HG03135 (cell line): ENCODE measurements at regions not wholly inside any gene's neighbourhood (a gene's known extent, or its start where the extent isn't known, plus 50 kb on each side); places are given as distances from the start of the nearest gene placed in this dataset.
A peak's percentile ranks its signal among the peaks of the same experiment; 100 is the strongest.
"Not testable (repeated sequence)": the region's sequence is repeated elsewhere in the genome, so short reads cannot be mapped to it uniquely, and the experiment has no call there.

Experiments
- ATAC-seq: cut with Tn5 transposase; IDR thresholded peaks from one replicate; pipeline ENCODE4 v1.9.1; 2021; ENCODE audit warnings: mild to moderate bottlenecking, moderate library complexity; ENCODE audit not compliant: unreplicated experiment

- ATAC-seq: peak; percentile 85
Measured at GRCh38 chr12:85424581-85425348, 144.7 kb downstream of the ALX1 start.

- ATAC-seq: no peak
Measured at GRCh38 chr12:85425349-85425612, 145.3 kb downstream of the ALX1 start.

- ATAC-seq: no peak
Measured at GRCh38 chr12:85425926-85426325, 145.9 kb downstream of the ALX1 start.

GRCh38 chr12:85433148-85433547, 153.1 kb downstream of the ALX1 start:
- ATAC-seq: not testable (repeated sequence)

GRCh38 chr12:85440271-85440670, 160.3 kb downstream of the ALX1 start:
- no peak for ATAC-seq

GRCh38 chr12:85441025-85441424, 161.0 kb downstream of the ALX1 start:
- ATAC-seq: no peak

GRCh38 chr12:85441741-85442140, 161.7 kb downstream of the ALX1 start:
- ATAC-seq: no peak

- no peak for ATAC-seq
Measured at GRCh38 chr12:85445060-85445938, 165.3 kb downstream of the ALX1 start.

GRCh38 chr12:85448031-85448430, 168.0 kb downstream of the ALX1 start:
- ATAC-seq: no peak

- ATAC-seq: no peak
Measured at GRCh38 chr12:85448548-85449139, 168.6 kb downstream of the ALX1 start.

- ATAC-seq: no peak
Measured at GRCh38 chr12:85457016-85457415, 177.0 kb downstream of the ALX1 start.

GRCh38 chr12:85461127-85461526, 181.1 kb downstream of the ALX1 start:
- no peak for ATAC-seq

- no peak for ATAC-seq
Measured at GRCh38 chr12:85462888-85463287, 182.9 kb downstream of the ALX1 start.

- no peak for ATAC-seq
Measured at GRCh38 chr12:85466890-85467289, 186.9 kb downstream of the ALX1 start.

GRCh38 chr12:85468356-85469157, 188.5 kb downstream of the ALX1 start:
- ATAC-seq: peak; percentile 95

GRCh38 chr12:85469158-85470086, 189.4 kb downstream of the ALX1 start:
- not testable (repeated sequence) for ATAC-seq

GRCh38 chr12:85475277-85475676, 195.3 kb downstream of the ALX1 start:
- not testable (repeated sequence) for ATAC-seq

GRCh38 chr12:85476756-85477155, 196.7 kb downstream of the ALX1 start:
- ATAC-seq: no peak

- no peak for ATAC-seq
Measured at GRCh38 chr12:85484387-85484786, 204.4 kb downstream of the ALX1 start.

- ATAC-seq: no peak
Measured at GRCh38 chr12:85489194-85489593, 209.2 kb downstream of the ALX1 start.
